ENCODE measurements at regions not wholly inside any gene's neighbourhood (a gene's known extent, or its start where the extent isn't known, plus 50 kb on each side); places are given as distances from the start of the nearest gene placed in this dataset.
"Not testable (repeated sequence)": the region's sequence is repeated elsewhere in the genome, so short reads cannot be mapped to it uniquely, and the experiment has no call there.

- no peak for FAIRE-seq
Observed at GRCh38 chr10:2918489-2918888, 148.9 kb upstream of the PFKP start.

- no peak for FAIRE-seq
Observed at GRCh38 chr10:2917926-2918325, 149.4 kb upstream of the PFKP start.

GRCh38 chr10:2915412-2915811, 151.9 kb upstream of the PFKP start:
- no peak for FAIRE-seq

- no peak for FAIRE-seq
Observed at GRCh38 chr10:2914741-2915140, 152.6 kb upstream of the PFKP start.

GRCh38 chr10:2913474-2913873, 153.9 kb upstream of the PFKP start:
- FAIRE-seq, result no peak

GRCh38 chr10:2910656-2911055, 156.7 kb upstream of the PFKP start:
- no peak for FAIRE-seq

- no peak for FAIRE-seq
Observed at GRCh38 chr10:2909921-2910320, 157.4 kb upstream of the PFKP start.

- no peak for FAIRE-seq
Observed at GRCh38 chr10:2908851-2909630, 158.3 kb upstream of the PFKP start.

- no peak for FAIRE-seq
Observed at GRCh38 chr10:2906974-2907373, 160.4 kb upstream of the PFKP start.

- no peak for FAIRE-seq
Observed at GRCh38 chr10:2905851-2906250, 161.5 kb upstream of the PFKP start.

GRCh38 chr10:2900530-2900929, 166.8 kb upstream of the PFKP start:
- FAIRE-seq, result no peak

- FAIRE-seq, result no peak
Observed at GRCh38 chr10:2899246-2899951, 167.9 kb upstream of the PFKP start.

- no peak for FAIRE-seq
Observed at GRCh38 chr10:2898509-2898860, 168.9 kb upstream of the PFKP start.

- no peak for FAIRE-seq
Observed at GRCh38 chr10:2897619-2898508, 169.5 kb upstream of the PFKP start.

GRCh38 chr10:2896334-2896733, 171.0 kb upstream of the PFKP start:
- not testable (repeated sequence) for FAIRE-seq

- FAIRE-seq, result no peak
Observed at GRCh38 chr10:2895594-2896196, 171.7 kb upstream of the PFKP start.

GRCh38 chr10:2893991-2894390, 173.4 kb upstream of the PFKP start:
- no peak for FAIRE-seq

GRCh38 chr10:2893158-2893845, 174.0 kb upstream of the PFKP start:
- no peak for FAIRE-seq

- no peak for FAIRE-seq
Observed at GRCh38 chr10:2891770-2892124, 175.6 kb upstream of the PFKP start.

GRCh38 chr10:2891073-2891769, 176.1 kb upstream of the PFKP start:
- no peak for FAIRE-seq

GRCh38 chr10:2890093-2890492, 177.3 kb upstream of the PFKP start:
- no peak for FAIRE-seq

- no peak for FAIRE-seq
Observed at GRCh38 chr10:2888403-2889004, 178.8 kb upstream of the PFKP start.
